Activated naive CD4-positive, alpha-beta T cell (primary cell): ENCODE measurements at regions not wholly inside any gene's neighbourhood (a gene's known extent, or its start where the extent isn't known, plus 50 kb on each side); places are given as distances from the start of the nearest gene placed in this dataset.
"Not testable (repeated sequence)": the region's sequence is repeated elsewhere in the genome, so short reads cannot be mapped to it uniquely, and the experiment has no call there.

ENCODE experiments used
- DNase-seq, 4 experiments: peaks; one replicate each; lab custom pipeline; 2025; lab: John Stamatoyannopoulos, UW

- no peak for DNase-seq
Observed at GRCh38 chr3:74978684-74979083, 364.2 kb upstream of the CNTN3 start.

- DNase-seq: not testable (repeated sequence)
Observed at GRCh38 chr3:74985028-74985904, 370.8 kb upstream of the CNTN3 start.

- DNase-seq: no peak
Observed at GRCh38 chr3:74988095-74988494, 373.6 kb upstream of the CNTN3 start.

GRCh38 chr3:74992898-74993297, 378.4 kb upstream of the CNTN3 start:
- DNase-seq: no peak

- no peak for DNase-seq
Observed at GRCh38 chr3:75001330-75001729, 386.9 kb upstream of the CNTN3 start.

- DNase-seq: no peak
Observed at GRCh38 chr3:75012791-75013331, 398.4 kb upstream of the CNTN3 start.

GRCh38 chr3:75014008-75014407, 399.5 kb upstream of the CNTN3 start:
- DNase-seq: no peak

- DNase-seq: no peak
Observed at GRCh38 chr3:75015280-75015679, 400.8 kb upstream of the CNTN3 start.

GRCh38 chr3:75035146-75035545, 420.7 kb upstream of the CNTN3 start:
- no peak for DNase-seq

GRCh38 chr3:75042941-75043340, 428.5 kb upstream of the CNTN3 start:
- no peak for DNase-seq

- no peak for DNase-seq
Observed at GRCh38 chr3:75048650-75049049, 434.2 kb upstream of the CNTN3 start.

GRCh38 chr3:75049533-75049932, 435.1 kb upstream of the CNTN3 start:
- no peak for DNase-seq

- no peak for DNase-seq
Observed at GRCh38 chr3:75059120-75059519, 444.7 kb upstream of the CNTN3 start.

GRCh38 chr3:75061806-75062205, 447.3 kb upstream of the CNTN3 start:
- DNase-seq: no peak

GRCh38 chr3:75075158-75075557, 460.7 kb upstream of the CNTN3 start:
- DNase-seq: no peak

- DNase-seq: no peak
Observed at GRCh38 chr3:75076481-75076880, 462.0 kb upstream of the CNTN3 start.

- no peak for DNase-seq
Observed at GRCh38 chr3:75078290-75078689, 463.8 kb upstream of the CNTN3 start.

GRCh38 chr3:75082845-75083244, 468.4 kb upstream of the CNTN3 start:
- no peak for DNase-seq

- DNase-seq: no peak
Observed at GRCh38 chr3:75089841-75090240, 475.4 kb upstream of the CNTN3 start.

GRCh38 chr3:75101329-75102147, 487.1 kb upstream of the CNTN3 start:
- DNase-seq: no peak

- no peak for DNase-seq
Observed at GRCh38 chr3:75110741-75111140, 496.3 kb upstream of the CNTN3 start.

GRCh38 chr3:75115695-75116094, 501.2 kb upstream of the CNTN3 start:
- DNase-seq: no peak

- DNase-seq: no peak
Observed at GRCh38 chr3:75118779-75119178, 504.3 kb upstream of the CNTN3 start.
